ENCODE measurements at regions not wholly inside any gene's neighbourhood (a gene's known extent, or its start where the extent isn't known, plus 50 kb on each side); places are given as distances from the start of the nearest gene placed in this dataset.

GRCh38 chrX:151099001-151099400, 77.4 kb upstream of the GPR50 start:
- peaks cover 20% of the 10 kb centered on the region for H3K27me3 Mint-ChIP-seq (ENCODE audit: low read depth)
- H3K36me3 Mint-ChIP-seq (ENCODE audit: insufficient read depth in 1 of 3, low read depth in 3 of 3), result peaks cover 0 to under 1% (median 0%) of the 10 kb centered on the region in 3 experiments; a peak in 2 of 7 replicates
- Histone ChIP-seq H3K27me3 (ENCODE audit: insufficient read depth, low read length) (no peaks in the 10 kb centered on the region), H2BK120ac (ENCODE audit: low read depth, low read length, poor library complexity, severe bottlenecking) (no peak overlapping the region), H3K23ac (ENCODE audit: insufficient read length, low read depth, low read length) (no peak overlapping the region), H2BK20ac (ENCODE audit: low read depth, low read length, poor library complexity, severe bottlenecking) (no peak overlapping the region), H2BK5ac (ENCODE audit: insufficient read length, low read length) (no peak overlapping the region), H2AK5ac (ENCODE audit: insufficient read length, low read length) (no peak overlapping the region), H4K8ac (replicated peaks; ENCODE audit: insufficient read length, low read depth, low read length) (no peak overlapping the region), H2AFZ (ENCODE audit: low read length) (no peak overlapping the region), H3T11ph (ENCODE audit: low read length) (no peak overlapping the region), H3K79me1 (ENCODE audit: insufficient read depth, low read depth, low read length, poor library complexity, severe bottlenecking) (no peaks in the 10 kb centered on the region), H3K4me2 (ENCODE audit: insufficient read depth, insufficient read length, low read length) (no peak overlapping the region), H3K27ac (ENCODE audit: insufficient read length, low read depth, low read length) (no peak overlapping the region), H3K14ac (ENCODE audit: insufficient read depth, low read length) (no peak overlapping the region), H2BK15ac (ENCODE audit: low read depth, low read length) (no peak overlapping the region), H4K91ac (ENCODE audit: insufficient read length, low read depth, low read length) (no peak overlapping the region), H4K5ac (ENCODE audit: insufficient read length, low read depth, low read length) (no peak overlapping the region), H3K9ac (ENCODE audit: extremely low read depth, insufficient read length, low read length) (no peak overlapping the region), H3K18ac (ENCODE audit: insufficient read length, low read depth, low read length) (no peak overlapping the region), H3K23me2 (ENCODE audit: insufficient read length, low read depth, low read length, poor library complexity, severe bottlenecking) (no peaks in the 10 kb centered on the region), H4K20me1 (ENCODE audit: control insufficient read depth, insufficient read depth, insufficient read length) (no peaks in the 10 kb centered on the region), H3K4ac (ENCODE audit: low read depth, low read length) (no peak overlapping the region), H3K4me1 (ENCODE audit: insufficient read depth, low read length) (no peaks in the 10 kb centered on the region), H3K56ac (ENCODE audit: insufficient read length, low read depth, low read length) (no peak overlapping the region), H2BK12ac (ENCODE audit: insufficient read length, low read depth, low read length) (no peak overlapping the region), H3K79me2 (ENCODE audit: insufficient read depth, low read length) (no peaks in the 10 kb centered on the region), H3K9me3 (ENCODE audit: control insufficient read depth, low read depth, low read length) (peaks cover 14% of the 10 kb centered on the region)
- TF ChIP-seq, protein P1, sequence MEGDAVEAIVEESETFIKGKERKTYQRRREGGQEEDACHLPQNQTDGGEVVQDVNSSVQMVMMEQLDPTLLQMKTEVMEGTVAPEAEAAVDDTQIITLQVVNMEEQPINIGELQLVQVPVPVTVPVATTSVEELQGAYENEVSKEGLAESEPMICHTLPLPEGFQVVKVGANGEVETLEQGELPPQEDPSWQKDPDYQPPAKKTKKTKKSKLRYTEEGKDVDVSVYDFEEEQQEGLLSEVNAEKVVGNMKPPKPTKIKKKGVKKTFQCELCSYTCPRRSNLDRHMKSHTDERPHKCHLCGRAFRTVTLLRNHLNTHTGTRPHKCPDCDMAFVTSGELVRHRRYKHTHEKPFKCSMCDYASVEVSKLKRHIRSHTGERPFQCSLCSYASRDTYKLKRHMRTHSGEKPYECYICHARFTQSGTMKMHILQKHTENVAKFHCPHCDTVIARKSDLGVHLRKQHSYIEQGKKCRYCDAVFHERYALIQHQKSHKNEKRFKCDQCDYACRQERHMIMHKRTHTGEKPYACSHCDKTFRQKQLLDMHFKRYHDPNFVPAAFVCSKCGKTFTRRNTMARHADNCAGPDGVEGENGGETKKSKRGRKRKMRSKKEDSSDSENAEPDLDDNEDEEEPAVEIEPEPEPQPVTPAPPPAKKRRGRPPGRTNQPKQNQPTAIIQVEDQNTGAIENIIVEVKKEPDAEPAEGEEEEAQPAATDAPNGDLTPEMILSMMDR (conservative IDR thresholded peaks at IDR 0.05), result no peak
- WGBS (ENCODE audit: extremely low coverage, insufficient read length, low lambda C conversion rate), result no CpG with 5 or more reads among the region's 6 CpGs
- DNase-seq, result no peak
- no peak overlapping the region for H3K4me3 Mint-ChIP-seq
- no peak overlapping the region for H3K27ac Mint-ChIP-seq
- no peaks in the 10 kb centered on the region for H3K4me1 Mint-ChIP-seq
- peaks cover 58 to 59% of the 10 kb centered on the region in 2 experiments for H3K9me3 Mint-ChIP-seq

Measured in H9 (cell line).